Activated CD8-positive, alpha-beta memory T cell treated with anti-CD3 and anti-CD28 coated beads for 48 hours (primary cell): ENCODE measurements at regions not wholly inside any gene's neighbourhood (a gene's known extent, or its start where the extent isn't known, plus 50 kb on each side); places are given as distances from the start of the nearest gene placed in this dataset.

Experiments
- DNase-seq, 3 experiments: peaks; one replicate each; pipeline ENCODE4 v3.0.0-alpha.2; 2020; ENCODE audit warnings: low read depth in 2 of 3, low spot score in 2 of 3

DNA sequence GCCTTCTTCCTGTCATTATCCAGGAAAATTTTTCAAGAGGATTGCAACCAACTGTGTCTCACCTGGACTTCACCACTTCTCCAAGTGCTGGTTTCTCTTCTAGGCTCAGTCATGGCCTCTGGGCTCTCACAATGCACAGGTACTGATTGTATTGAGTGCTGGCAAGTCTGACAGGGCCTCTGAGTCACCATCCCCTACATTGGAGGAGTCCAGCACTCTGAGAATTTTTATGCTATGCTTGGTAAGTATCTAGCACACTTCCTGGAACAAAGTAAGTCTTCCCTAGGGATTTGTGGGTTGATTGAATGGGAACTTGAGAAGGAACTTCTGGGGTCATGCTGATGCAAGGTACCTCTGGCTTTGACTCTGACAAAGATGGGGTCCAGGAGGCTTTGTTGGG lies 147.2 kb upstream of the CELF4 start:
- no peak for DNase-seq

DNA sequence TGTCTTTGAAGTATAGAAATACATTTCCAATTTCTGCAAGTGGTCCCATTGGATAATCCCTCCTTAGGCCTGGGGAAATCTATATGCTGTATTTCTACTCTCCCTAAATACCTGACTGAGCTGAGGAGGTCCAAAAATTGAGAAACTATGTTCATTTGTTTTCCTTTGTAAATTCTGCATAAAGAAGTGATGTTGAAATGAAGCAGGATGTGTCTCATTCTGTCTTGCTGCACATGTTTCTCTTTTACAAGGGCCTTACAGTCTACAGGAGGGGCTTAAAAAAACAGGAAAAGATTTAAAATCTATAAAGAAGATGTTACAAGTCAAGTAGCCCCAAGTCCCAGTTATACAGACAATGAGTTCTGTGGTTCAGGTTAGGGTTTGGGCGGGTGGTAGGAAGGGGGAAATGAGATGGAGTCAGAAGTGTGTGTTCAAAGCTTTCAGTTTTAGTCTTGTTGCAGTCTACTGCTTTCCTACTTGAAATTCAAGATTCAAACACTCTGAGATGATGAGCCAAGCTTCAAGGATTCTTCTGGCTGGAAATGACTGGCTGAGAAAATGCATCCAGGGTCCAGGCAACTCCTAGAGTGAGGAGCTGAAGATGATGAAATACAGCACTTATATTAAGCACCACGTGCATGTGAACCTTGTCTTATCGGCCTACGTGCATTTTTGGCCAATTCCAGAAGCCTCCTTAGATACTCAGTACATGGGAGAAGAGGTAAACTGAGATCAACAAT lies 146.3 kb upstream of the CELF4 start:
- no peak for DNase-seq

DNA sequence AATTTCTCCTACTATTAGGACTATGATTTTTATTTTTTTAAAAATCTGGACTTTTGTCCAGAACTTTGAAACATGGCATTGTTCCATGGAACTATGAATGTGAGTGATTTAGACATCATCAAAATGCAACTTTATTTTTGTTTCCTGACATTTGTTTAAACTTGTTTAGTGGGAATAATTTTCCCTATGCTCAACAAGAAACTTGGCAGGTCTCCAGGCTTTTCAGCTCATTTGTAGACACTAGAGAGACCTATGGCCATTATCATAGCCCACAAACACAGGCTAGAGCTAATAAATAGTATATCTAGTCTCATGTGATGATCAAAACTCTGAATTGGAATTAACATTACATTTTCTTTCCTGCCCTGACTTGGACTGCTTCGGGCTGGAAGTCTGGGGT lies 145.1 kb upstream of the CELF4 start:
- DNase-seq, result no peak

DNA sequence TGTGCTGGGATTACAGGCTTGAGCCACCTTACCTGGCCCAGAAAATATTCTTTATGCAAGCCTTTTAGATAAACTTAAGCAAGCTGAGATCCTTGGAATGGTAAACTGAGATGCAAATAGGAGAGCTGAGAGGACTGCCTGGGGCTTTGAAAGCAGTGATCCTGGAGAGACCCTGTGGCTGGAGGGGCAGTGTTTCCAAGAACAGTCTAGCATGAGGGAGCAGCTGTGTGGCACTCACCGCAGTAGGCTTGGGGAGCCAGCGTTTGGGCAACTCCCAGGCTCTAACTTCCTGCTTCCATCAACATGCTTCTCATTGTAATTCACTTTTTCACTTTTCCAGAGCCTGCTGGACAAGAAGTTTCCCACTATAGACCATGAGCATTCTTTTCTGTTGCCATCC lies 144.1 kb upstream of the CELF4 start:
- DNase-seq, result no peak

DNA sequence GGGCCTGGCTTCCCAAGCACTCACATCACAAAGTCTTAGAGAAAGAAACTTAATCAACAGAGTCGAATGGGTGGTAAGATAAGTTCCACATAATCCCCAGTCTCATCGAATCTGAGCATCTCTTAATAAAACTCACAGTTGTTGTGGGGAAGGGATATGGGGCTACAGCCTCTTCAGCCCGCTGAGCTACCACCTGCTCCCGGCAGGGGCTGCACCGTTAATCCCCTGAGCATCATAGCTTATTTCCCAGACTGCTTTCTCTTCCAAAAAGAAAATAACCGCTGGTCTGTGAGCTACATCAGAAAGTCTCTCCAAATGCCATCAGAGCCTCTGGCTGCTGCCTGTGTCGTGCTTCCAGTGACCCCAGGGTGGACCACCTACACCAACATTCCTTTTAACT lies 139.4 kb upstream of the CELF4 start:
- DNase-seq, result no peak

DNA sequence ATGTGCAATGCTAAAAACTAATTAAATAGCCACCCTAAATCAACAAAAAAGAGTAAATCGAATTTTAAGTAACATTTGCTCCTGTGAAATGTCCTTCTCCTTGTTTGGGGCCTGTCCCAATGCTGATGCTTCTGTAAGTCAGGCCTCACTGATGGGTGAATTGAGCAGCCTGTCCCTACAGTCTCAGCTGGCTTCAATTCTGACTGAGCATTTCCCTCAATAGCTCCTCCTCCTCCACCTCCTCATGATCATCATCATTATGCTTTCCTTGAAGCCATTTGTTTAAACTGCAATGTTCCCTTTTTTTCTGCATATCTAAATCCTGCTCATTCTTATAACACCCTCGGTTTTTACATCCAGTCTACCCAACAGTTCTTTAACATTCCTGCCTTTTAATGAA lies 137.2 kb upstream of the CELF4 start:
- no peak for DNase-seq

DNA sequence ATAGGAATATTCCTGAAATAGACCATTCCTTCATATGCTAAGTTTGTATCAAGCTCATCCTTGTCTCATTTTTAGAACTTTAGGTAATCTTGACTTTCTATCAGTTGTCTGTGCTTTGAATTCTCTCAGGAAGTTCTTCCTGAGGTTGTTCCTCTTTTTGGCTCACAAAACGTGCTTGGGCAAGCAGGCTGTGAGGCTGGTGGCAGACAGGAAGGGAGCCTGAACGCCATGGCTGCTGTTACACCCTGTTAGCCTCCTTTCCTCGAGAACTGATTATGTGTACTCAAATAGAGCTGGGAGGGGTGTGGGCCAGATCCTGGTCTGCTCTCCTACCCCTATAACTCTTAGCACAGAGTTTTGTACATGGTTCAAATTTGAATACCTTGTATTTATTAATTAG lies 136.4 kb upstream of the CELF4 start:
- DNase-seq, result no peak

DNA sequence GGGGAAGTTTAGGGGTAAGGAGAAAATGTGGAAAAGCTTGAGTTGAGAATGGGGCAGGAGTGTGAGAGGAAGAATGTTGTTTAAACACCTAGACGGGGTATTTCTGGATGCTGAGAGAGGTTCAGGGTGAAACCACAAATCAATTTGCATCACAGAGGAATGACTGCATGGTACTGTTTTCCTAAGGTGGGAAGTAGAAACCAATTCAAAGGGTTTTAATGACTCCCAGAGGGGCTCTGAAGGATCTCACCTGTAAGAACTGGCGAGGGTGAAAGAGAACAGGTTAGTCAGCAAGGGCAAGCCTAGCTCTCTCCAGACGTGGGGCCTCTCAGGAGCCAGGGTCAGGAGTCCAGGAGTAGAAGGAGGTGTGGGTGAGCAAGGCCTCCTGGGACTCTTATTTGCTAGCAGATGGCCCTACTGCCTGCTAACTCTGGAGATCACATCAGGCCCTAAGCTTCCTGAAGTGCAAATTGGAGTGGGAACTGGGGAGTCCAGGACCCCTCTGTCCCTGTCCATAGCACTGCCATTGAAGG lies 133.0 kb upstream of the CELF4 start:
- DNase-seq, result no peak

DNA sequence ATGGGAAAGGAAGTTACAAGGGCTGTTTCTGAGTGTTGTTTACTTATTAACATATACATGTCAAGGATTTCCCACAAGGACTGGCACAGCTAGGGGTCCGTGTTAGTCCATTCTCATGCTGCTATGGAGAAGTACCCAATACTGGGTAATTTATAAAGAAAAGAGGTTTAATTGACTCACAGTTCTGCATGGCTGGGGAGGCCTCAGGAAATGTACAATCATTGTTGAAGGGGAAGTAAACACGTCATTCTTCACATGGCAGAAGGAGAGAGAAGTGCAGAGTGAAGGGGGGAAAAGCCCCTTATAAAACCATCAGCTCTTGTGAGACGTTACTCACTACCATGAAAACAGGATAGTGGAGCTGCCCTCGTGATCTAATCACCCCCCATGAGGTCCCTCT lies 128.9 kb upstream of the CELF4 start:
- no peak for DNase-seq

DNA sequence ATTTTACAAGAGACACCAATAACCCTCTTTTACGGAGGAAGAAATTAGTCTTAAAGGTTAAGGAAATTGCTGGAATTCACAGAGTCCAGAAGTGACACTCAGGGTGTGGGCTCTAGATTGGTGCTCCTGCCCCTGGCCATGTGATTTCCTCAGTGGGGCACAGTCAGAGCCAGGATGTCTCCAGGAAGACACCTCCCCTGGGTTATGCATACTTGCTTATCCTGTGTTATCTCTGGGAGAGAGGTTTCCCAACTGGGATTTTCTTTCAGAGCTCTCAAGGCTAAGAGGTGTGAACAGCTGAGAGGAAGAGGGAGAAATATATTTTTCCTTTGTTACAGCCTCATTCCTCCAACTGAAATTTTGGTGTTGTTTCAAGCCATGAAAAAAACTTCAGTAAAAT lies 125.6 kb upstream of the CELF4 start:
- no peak for DNase-seq

DNA sequence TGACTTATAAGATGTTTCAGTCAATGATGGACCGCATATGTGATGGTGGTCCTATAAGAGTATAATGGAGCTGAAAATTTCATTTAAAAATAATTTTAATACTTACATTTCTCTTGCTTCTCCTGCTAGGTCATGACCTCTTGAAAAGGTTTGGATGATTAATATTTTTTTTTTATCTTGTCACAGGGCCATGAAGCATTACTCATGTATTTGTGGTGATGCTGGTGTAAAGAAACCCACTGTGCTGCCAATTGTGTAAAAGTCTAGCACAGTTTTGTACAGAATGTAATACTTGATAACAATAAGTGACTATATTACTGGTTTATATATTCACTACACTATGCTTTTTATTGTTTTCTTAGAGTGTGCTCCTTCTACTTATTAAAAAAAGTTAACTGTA lies 124.2 kb upstream of the CELF4 start:
- DNase-seq, result no peak

DNA sequence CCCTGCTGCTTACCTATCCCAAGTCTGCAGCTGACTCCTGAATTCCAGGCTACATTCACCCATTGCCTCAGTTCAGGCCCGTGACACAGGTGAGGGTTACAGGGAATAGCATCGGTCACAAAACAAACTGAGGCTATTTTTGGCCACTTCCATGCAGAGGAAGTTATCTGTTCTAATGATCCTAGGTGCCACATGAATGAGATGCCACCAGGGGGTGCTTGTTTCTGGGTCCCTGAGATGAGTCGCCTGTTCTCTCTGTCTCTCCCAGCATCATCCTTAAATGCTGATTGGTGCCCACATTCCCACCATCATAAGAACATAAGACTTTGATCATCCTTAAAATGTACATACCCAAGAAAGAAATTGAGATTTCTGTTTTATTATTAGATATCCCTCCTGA lies 119.0 kb upstream of the CELF4 start:
- DNase-seq, result no peak

DNA sequence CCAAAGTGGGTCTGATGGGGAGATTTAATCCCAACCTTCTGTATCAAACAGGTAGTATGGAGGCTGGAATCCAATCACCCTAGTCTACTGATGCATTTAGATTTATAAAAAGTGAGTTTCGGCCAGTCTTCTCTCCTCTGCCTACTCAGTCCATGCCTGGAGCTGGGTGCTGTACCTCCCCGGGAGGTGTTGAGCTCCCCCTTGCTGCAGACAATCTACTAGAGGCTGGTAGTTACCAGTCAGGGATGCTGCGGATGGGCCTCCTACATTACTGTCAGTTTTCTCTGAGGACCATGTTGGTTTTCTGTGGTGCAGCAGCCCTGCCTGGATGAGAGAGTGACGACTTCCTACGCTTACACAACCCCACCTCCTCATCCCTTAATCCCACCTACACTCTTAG lies 118.6 kb upstream of the CELF4 start:
- no peak for DNase-seq

DNA sequence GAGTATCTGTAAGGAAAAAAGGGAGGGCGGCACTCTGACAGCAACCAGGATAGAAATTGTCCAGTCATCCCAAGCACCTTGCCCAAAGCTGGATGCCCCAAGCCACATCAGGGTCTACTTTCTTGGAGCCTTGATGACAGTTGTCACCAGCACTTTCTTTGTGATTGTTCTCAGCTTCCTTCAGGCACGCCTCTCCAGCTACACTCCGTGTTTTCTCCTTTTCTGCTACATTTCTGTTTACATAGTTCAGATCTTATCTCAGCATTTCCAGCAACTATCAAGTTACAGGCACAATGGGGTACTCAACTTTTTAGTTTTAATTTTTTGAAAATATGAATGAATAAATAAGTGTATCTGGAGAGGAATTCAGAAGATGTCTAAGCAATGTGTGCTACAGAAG lies 115.3 kb upstream of the CELF4 start:
- no peak for DNase-seq

DNA sequence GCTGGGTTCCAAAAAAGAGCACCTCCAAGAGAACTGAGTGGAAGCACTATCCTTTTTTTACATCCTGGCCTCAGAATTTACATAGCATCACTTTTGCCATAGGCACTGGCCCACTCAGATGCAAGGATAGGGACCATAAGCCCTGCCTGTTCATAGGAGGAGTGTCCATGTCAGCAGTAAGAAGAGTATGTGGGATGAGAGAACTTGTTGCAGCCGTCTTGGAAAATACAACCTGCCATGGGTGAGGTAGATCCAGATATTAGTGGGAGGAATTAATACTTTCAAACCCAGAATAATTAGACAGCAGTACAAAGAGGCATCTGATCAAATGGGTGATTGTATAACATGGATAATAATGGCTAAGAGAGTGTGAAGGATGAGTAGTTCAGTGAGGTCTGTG lies 110.7 kb upstream of the CELF4 start:
- DNase-seq, result no peak

DNA sequence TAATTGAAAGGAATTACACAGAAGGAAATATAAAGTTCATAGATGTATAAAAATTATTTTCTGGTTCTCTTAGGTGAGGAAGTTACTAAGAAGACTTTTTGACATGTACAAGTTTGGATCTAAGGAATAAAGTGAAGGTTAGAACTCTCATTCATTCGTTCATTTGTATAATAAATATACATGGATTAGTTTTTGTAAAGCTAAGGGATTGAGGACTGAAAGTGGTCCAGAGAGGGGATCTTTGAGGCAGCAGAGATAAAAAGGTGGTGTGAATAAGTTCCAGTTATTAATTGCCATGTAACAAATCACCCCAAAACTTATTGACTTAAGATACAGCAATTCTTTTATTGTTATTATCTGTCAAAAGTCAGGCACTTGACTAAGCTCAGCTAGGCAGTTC lies 110.1 kb upstream of the CELF4 start:
- no peak for DNase-seq

DNA sequence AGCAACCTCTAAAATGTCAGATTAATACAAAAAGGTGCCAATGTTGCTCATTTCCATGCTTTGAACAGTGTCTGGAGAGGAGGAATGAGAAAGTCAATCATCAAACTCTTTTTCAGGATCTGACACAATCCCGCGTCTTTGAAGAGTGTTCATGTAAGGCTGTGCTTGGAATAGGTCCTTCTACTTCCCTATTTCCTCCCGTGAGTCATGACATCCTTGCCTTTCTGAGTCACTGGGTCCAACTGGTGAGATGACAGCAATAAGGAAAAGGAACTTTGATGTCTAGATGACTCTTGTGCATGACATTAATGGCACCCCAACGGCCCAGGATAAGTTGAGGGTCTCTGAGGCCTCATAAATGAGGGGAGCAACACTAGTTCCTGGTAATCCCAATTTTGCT lies 109.0 kb upstream of the CELF4 start:
- no peak for DNase-seq

DNA sequence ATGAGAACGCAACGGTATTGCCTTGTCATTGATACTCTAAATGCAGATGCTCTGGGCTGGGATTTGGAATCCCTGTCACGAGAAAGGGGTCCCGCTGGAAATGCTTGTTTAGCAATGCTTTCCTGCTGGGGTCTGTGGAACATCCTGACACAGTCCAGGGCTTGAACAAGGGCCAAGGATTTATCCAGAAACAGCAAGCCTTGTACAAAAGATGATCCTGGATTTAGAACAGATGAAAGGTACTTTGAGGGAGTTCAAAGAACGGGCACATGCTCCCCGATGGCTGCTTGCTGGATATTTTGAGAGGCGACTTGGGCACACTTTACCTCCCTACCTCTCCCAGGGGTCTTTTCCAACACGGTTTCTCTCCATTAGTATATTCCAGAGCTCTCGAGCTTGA lies 108.1 kb upstream of the CELF4 start:
- no peak for DNase-seq

DNA sequence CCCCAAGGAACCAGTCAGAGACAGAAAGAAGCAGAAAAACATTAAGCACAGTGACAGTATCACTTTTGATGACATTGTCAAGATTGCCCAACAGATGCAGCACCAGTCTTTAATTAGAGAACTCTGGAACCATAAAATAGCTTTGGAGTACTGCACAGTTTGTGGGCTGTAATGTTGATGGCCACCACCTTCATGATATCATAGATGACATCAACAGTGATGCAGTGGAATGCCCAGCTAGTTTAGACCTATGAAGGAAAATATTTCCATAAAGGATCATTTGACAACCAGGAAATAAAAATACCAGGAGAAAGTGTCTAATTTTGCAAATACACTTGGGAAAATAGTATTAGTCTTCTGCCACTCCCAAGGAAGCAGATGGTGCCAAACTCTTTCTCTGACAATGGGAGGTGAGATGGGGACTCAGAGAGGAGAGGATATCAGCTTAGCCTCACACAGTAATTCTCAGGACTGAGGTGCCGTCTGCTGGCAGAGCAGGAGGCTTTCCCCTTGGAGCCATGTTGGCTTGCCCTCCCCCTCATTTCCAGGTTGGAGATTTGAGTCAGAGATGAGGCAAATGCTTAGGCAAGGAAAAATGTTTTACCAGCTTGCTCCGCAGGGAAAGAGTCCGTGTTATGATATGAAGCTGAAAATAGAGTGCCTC lies 107.5 kb upstream of the CELF4 start:
- no peak for DNase-seq

DNA sequence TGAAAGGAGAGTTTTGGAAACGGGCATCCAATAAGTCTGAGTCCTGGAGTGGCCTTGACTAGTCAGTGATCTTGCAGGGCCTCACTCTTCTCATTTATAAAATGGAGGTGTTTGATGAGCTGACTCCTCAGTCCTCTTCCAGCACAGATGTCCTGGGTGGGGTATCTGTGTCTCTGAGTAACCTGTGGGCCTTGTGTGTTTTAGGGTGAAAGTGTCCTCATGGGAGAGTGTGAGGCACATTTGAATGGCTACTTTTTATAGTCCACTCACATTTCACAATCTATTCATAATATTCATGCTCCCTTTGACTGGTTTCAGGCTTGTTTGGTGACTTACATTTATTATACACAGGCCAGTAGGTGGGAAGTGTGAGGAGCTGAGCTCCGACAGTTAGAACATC lies 106.4 kb upstream of the CELF4 start:
- DNase-seq, result no peak

DNA sequence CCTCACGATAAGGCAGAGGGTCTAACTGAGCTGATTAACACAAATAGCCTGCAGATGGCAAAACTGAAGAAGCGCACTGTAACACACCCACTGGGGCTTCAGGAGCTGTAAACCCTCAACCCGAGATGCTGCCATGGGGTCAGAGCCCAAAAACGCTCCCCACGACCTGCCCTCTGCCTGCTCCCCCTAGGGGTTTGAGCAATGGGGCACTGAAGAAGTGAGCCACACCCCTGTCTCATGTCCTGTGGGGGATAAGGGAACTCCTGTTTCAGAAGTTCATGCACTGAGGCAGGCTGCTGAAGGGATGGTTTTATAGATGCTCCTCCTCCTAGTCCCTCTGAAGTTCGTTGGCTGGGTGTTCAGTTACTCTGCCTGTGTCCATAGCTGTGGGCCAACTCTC lies 105.9 kb upstream of the CELF4 start:
- DNase-seq, result no peak

DNA sequence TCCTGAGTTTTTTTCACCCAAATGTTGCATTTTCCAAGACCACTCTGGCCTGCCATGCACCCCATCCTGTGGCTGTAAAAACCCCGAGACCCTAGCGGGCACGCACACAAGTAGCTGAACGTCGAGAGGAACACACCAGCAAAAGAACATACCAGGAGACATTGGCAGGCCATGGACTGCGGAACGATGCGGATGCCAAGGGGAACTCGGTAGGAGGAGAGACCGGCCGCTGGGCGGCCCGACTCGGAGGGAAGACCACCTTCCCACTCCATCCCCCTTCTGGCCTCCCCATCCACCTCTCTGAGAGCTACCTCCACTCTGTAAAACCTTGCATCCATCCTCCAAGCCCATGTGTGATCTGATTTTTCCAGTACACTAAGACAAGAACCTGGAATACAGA lies 105.5 kb upstream of the CELF4 start:
- no peak for DNase-seq

DNA sequence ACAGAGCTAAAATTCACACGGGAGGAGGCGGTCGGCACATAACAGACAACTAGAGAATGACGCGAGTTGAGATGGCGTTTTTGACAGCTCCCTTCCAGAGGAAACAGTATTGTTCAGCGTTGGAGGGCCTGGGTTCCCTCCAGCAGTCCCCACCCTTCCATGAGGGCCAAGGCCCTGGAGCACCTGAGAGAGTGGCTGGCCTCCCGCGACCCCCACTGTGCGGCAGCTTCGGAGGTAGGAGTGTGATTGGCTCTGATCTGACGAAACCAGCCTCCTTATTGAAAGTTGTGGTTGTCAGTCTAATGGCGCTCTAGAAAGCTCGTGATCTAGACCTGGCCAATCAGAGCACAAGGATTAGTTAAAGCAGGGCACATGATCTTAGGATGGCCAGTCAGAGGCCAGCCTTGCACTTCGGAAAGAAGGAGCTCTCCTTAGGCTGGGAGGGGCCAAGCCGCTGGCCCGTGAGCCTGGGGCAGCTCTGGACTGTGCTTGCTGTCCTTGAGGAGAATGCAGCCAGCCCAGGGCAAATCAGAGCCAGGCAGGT lies 104.5 kb upstream of the CELF4 start:
- no peak for DNase-seq
